WTC11 (cell line): ENCODE measurements at regions not wholly inside any gene's neighbourhood (a gene's known extent, or its start where the extent isn't known, plus 50 kb on each side); places are given as distances from the start of the nearest gene placed in this dataset.

ENCODE experiments used
- ATAC-seq: fragments of 200-7000 bp; cut with Tn5 transposase; 2 replicates; pipeline ENCODE4 v1.10.0; 2021; ENCODE audit warnings: mild to moderate bottlenecking, moderate library complexity
- CTCF ChIA-PET: fragments of 300-600 bp; sonication (Branson Sonifier 250); formaldehyde crosslinking; loops from one replicate; lab custom pipeline; 2021; ENCODE audit warnings: antibody characterized with exemption; lab: Charles Lee
- POLR2A ChIA-PET: fragments of 350-600 bp; sonication (Branson Sonifier 250); formaldehyde crosslinking; loops from one replicate; lab custom pipeline; 2021; ENCODE audit warnings: antibody characterized with exemption; lab: Charles Lee
- DNase-seq: peaks from one replicate; pipeline ENCODE4 v3.0.0; 2021; ENCODE audit warnings: low spot score
- H3K27ac Mint-ChIP-seq: 2 replicates; pipeline ENCODE4 v1.8.0; 2021; ENCODE audit warnings: mixed read lengths
- H3K27me3 Mint-ChIP-seq: 2 replicates; pipeline ENCODE4 v1.8.0; 2021; ENCODE audit warnings: low read depth, mild to moderate bottlenecking, moderate library complexity, mixed read lengths
- H3K36me3 Mint-ChIP-seq: 2 replicates; pipeline ENCODE4 v1.8.0; 2021; ENCODE audit warnings: mixed read lengths
- H3K4me1 Mint-ChIP-seq: 2 replicates; pipeline ENCODE4 v1.8.0; 2022; ENCODE audit warnings: mixed read lengths
- H3K4me3 Mint-ChIP-seq: 2 replicates; pipeline ENCODE4 v1.8.0; 2021; ENCODE audit warnings: mild to moderate bottlenecking, moderate library complexity, mixed read lengths
- H3K9me3 Mint-ChIP-seq: 2 replicates; pipeline ENCODE4 v1.8.0; 2021; ENCODE audit warnings: mixed read lengths
- ATF2 ChIP-seq: sonication (generic); formaldehyde crosslinking; IDR thresholded peaks from 2 replicates; pipeline ENCODE4 v1.8.1; 2022; ENCODE audit warnings: low read depth, missing genetic modification reagents, borderline replicate concordance
- E2F1 ChIP-seq: sonication (generic); formaldehyde crosslinking; IDR thresholded peaks from 2 replicates; pipeline ENCODE4 v1.8.0; 2022; ENCODE audit warnings: mild to moderate bottlenecking, missing genetic modification reagents
- EMX1 ChIP-seq: fragments of 250-450 bp; sonication (Bioruptor Pico); IDR thresholded peaks from 2 replicates; pipeline ENCODE4 v1.8.0; 2021; ENCODE audit warnings: mild to moderate bottlenecking
- FOXJ3 ChIP-seq: sonication (generic); formaldehyde crosslinking; IDR thresholded peaks from 2 replicates; pipeline ENCODE4 v1.9.0; 2021; ENCODE audit warnings: missing genetic modification reagents, mild to moderate bottlenecking, borderline replicate concordance
- FOXK1 ChIP-seq: sonication (generic); formaldehyde crosslinking; IDR thresholded peaks from 2 replicates; pipeline ENCODE4 v1.8.0; 2022; ENCODE audit warnings: mild to moderate bottlenecking, moderate library complexity, missing genetic modification reagents
- HMGA2 ChIP-seq: fragments of 250-450 bp; sonication (Bioruptor Pico); IDR thresholded peaks from 2 replicates; pipeline ENCODE4 v1.4.0; 2021; ENCODE audit warnings: mild to moderate bottlenecking, moderate library complexity
- HMGXB4 ChIP-seq: sonication (generic); formaldehyde crosslinking; IDR thresholded peaks from 2 replicates; pipeline ENCODE4 v1.8.1; 2023; ENCODE audit warnings: mild to moderate bottlenecking, moderate library complexity, missing genetic modification reagents
- IRF1 ChIP-seq: sonication (generic); formaldehyde crosslinking; IDR thresholded peaks from 2 replicates; pipeline ENCODE4 v1.8.0; 2023; ENCODE audit warnings: missing genetic modification reagents
- MYBL2 ChIP-seq: sonication (generic); formaldehyde crosslinking; IDR thresholded peaks from 2 replicates; pipeline ENCODE4 v1.8.1; 2023; ENCODE audit warnings: mild to moderate bottlenecking, moderate library complexity, missing genetic modification reagents
- NFE2L1 ChIP-seq: sonication (generic); formaldehyde crosslinking; IDR thresholded peaks from 2 replicates; pipeline ENCODE4 v1.8.1; 2023; ENCODE audit warnings: missing genetic modification reagents
- NR3C1 ChIP-seq: sonication (generic); formaldehyde crosslinking; conservative IDR thresholded peaks from 2 replicates; pipeline ENCODE4 v1.8.1; 2023; ENCODE audit warnings: low read depth, mild to moderate bottlenecking, missing genetic modification reagents
- OVOL2 ChIP-seq: fragments of 250-450 bp; sonication (Bioruptor Pico); IDR thresholded peaks from 2 replicates; pipeline ENCODE4 v1.9.0; 2021; ENCODE audit warnings: mild to moderate bottlenecking, borderline replicate concordance
- RELA ChIP-seq: sonication (generic); formaldehyde crosslinking; IDR thresholded peaks from 2 replicates; pipeline ENCODE4 v1.8.1; 2022; ENCODE audit warnings: missing genetic modification reagents, mild to moderate bottlenecking, borderline replicate concordance
- SMAD3 ChIP-seq: sonication (generic); formaldehyde crosslinking; IDR thresholded peaks from 2 replicates; pipeline ENCODE4 v1.8.0; 2022; ENCODE audit warnings: missing genetic modification reagents, mild to moderate bottlenecking, borderline replicate concordance
- SMAD4 ChIP-seq: sonication (generic); formaldehyde crosslinking; IDR thresholded peaks from 2 replicates; pipeline ENCODE4 v1.8.0; 2022; ENCODE audit warnings: mild to moderate bottlenecking, missing genetic modification reagents
- SP1 ChIP-seq: sonication (generic); formaldehyde crosslinking; conservative IDR thresholded peaks from 2 replicates; pipeline ENCODE4 v1.8.1; 2022; ENCODE audit warnings: missing genetic modification reagents
- TP53 ChIP-seq: sonication (generic); formaldehyde crosslinking; IDR thresholded peaks from 2 replicates; pipeline ENCODE4 v1.8.1; 2023; ENCODE audit warnings: mild to moderate bottlenecking, missing genetic modification reagents
- ZBTB21 ChIP-seq: sonication (generic); formaldehyde crosslinking; IDR thresholded peaks from 2 replicates; pipeline ENCODE4 v1.8.1; 2023; ENCODE audit warnings: mild to moderate bottlenecking, missing genetic modification reagents, borderline replicate concordance
- ZNF121 ChIP-seq: sonication (generic); formaldehyde crosslinking; IDR thresholded peaks from 2 replicates; pipeline ENCODE4 v1.8.0; 2023; ENCODE audit warnings: missing genetic modification reagents
- ZNF396 ChIP-seq: fragments of 250-450 bp; sonication (Bioruptor Pico); IDR thresholded peaks from 2 replicates; pipeline ENCODE4 v1.8.0; 2021; ENCODE audit warnings: mild to moderate bottlenecking, moderate library complexity, borderline replicate concordance
- ZNF512 ChIP-seq: sonication (generic); formaldehyde crosslinking; IDR thresholded peaks from 2 replicates; pipeline ENCODE4 v1.8.1; 2022; ENCODE audit warnings: missing genetic modification reagents, borderline replicate concordance

- Mint-ChIP-seq H3K27ac (no peak overlapping the region), H3K4me3 (no peak overlapping the region), H3K27me3 (no peaks in the 10 kb centered on the region), H3K4me1 (no peaks in the 10 kb centered on the region), H3K36me3 (no peaks in the 10 kb centered on the region), H3K9me3 (peaks cover 14% of the 10 kb centered on the region)
- no peak for TF ChIP-seq OVOL2 (CRISPR knock-in tag)
- TF ChIP-seq RELA (CRISPR knock-in tag), result no peak
- TF ChIP-seq ZBTB21 (CRISPR knock-in tag), result no peak
- no peak for TF ChIP-seq E2F1 (CRISPR knock-in tag)
- no peak for TF ChIP-seq EMX1 (CRISPR knock-in tag)
- no peak for TF ChIP-seq ATF2 (CRISPR knock-in tag)
- no peak for TF ChIP-seq MYBL2 (CRISPR knock-in tag)
- no peak for TF ChIP-seq TP53 (CRISPR knock-in tag)
- no peak for DNase-seq
- CTCF ChIA-PET, result no interaction called here
- ATAC-seq, result no peak
- POLR2A ChIA-PET, result no interaction called here
Measured at GRCh38 chr4:104365618-104366017, 129.1 kb downstream of the CXXC4 start.

GRCh38 chr4:104353481-104353880 lies 141.2 kb downstream of the CXXC4 start:
- ATAC-seq, result no peak
- POLR2A ChIA-PET, result no interaction called here
- H3K4me3 Mint-ChIP-seq, result no peak overlapping the region
- no peaks in the 10 kb centered on the region for H3K4me1 Mint-ChIP-seq
- H3K27ac Mint-ChIP-seq, result no peak overlapping the region
- CTCF ChIA-PET, result no interaction called here
- TF ChIP-seq SP1 (CRISPR knock-in tag) (no peak), MYBL2 (CRISPR knock-in tag) (no peak), NR3C1 (no peak), ZNF512 (no peak), HMGXB4 (CRISPR knock-in tag) (no peak), IRF1 (CRISPR knock-in tag) (no peak), ATF2 (CRISPR knock-in tag) (no peak), FOXJ3 (CRISPR knock-in tag) (no peak), SMAD4 (CRISPR knock-in tag) (no peak), NFE2L1 (CRISPR knock-in tag) (no peak), TP53 (CRISPR knock-in tag) (no peak), ZNF396 (CRISPR knock-in tag) (no peak), HMGA2 (no peak), SMAD3 (CRISPR knock-in tag) (no peak), ZNF121 (CRISPR knock-in tag) (no peak), FOXK1 (CRISPR knock-in tag) (no peak)
- no peak for DNase-seq
- H3K36me3 Mint-ChIP-seq, result peaks cover 9% of the 10 kb centered on the region; the same call in 1 of the 2 replicates
- H3K9me3 Mint-ChIP-seq, result peaks cover 27% of the 10 kb centered on the region
- H3K27me3 Mint-ChIP-seq, result no peaks in the 10 kb centered on the region
